ENCODE measurements at regions not wholly inside any gene's neighbourhood (a gene's known extent, or its start where the extent isn't known, plus 50 kb on each side); places are given as distances from the start of the nearest gene placed in this dataset.

GRCh38 chr6:115310156-115310555, 750.5 kb downstream of the FRK start:
- no peak for TF ChIP-seq TCF7L2 (IDR thresholded peaks at IDR 0.05; ENCODE audit: low read depth, low read length)
- no peak for TF ChIP-seq CTCF (IDR thresholded peaks at IDR 0.05)
- TF ChIP-seq SIN3A (IDR thresholded peaks at IDR 0.05; ENCODE audit: borderline replicate concordance, insufficient read depth, low read depth, low read length), result no peak
- no peak for TF ChIP-seq POLR2AphosphoS5 (IDR thresholded peaks at IDR 0.05; ENCODE audit: low read depth, low read length)
- TF ChIP-seq REST (IDR thresholded peaks at IDR 0.05; ENCODE audit: insufficient read depth in 1 of 2, low read depth in 2 of 2, low read length in 1 of 2), result no peak
- no peak overlapping the region for H3K27ac ChIP-seq (ENCODE audit: low read length)
- H3K4me1 ChIP-seq (ENCODE audit: control insufficient read depth, insufficient read depth, low read length), result no peaks in the 10 kb centered on the region
- no peaks in the 10 kb centered on the region for H3K36me3 ChIP-seq (ENCODE audit: control insufficient read depth, insufficient read depth, low read length)
- in situ Hi-C loops (cut with HindIII; ENCODE audit: low pct_unique_long_range_greater_than_20kb, low sequenced_read_pairs) (no loop called here), intact Hi-C loops (cut with micrococcal nuclease; ENCODE audit: unreplicated experiment) (no loop called here)
- POLR2A ChIA-PET, result no interaction called here
- no peaks in the 10 kb centered on the region for H3K27me3 ChIP-seq (ENCODE audit: control insufficient read depth, insufficient read depth, low read length)
- no peaks in the 10 kb centered on the region for H3K9me3 ChIP-seq (ENCODE audit: control insufficient read depth, insufficient read depth, low read depth, low read length)
- no TSS peak for BruUV-seq (replicated peaks)
- ATAC-seq (no peak), DNase-seq (ENCODE audit: low read depth, low spot score) (no peak)
- H3K4me3 ChIP-seq (ENCODE audit: low read depth in 2 of 2, low read length in 2 of 2), result no peak overlapping the region
- CTCF ChIA-PET, result no interaction called here

- no peaks in the 10 kb centered on the region for H3K9me3 ChIP-seq (ENCODE audit: control insufficient read depth, insufficient read depth, low read depth, low read length)
- ChIA-PET POLR2A (no interaction called here), CTCF (no interaction called here)
- DNase-seq (ENCODE audit: low read depth, low spot score) (no peak), ATAC-seq (no peak)
- no peaks in the 10 kb centered on the region for H3K27me3 ChIP-seq (ENCODE audit: control insufficient read depth, insufficient read depth, low read length)
- H3K36me3 ChIP-seq (ENCODE audit: control insufficient read depth, insufficient read depth, low read length), result no peaks in the 10 kb centered on the region
- in situ Hi-C loops (cut with HindIII; ENCODE audit: low pct_unique_long_range_greater_than_20kb, low sequenced_read_pairs), result no loop called here
- no TSS peak for BruUV-seq (replicated peaks)
- no peak for TF ChIP-seq SIN3A (IDR thresholded peaks at IDR 0.05; ENCODE audit: borderline replicate concordance, insufficient read depth, low read depth, low read length)
- TF ChIP-seq TCF7L2 (IDR thresholded peaks at IDR 0.05; ENCODE audit: low read depth, low read length), result no peak
- no peak for TF ChIP-seq POLR2AphosphoS5 (IDR thresholded peaks at IDR 0.05; ENCODE audit: low read depth, low read length)
- TF ChIP-seq CTCF (IDR thresholded peaks at IDR 0.05), result no peak
- TF ChIP-seq REST (IDR thresholded peaks at IDR 0.05; ENCODE audit: insufficient read depth in 1 of 2, low read depth in 2 of 2, low read length in 1 of 2), result no peak
- intact Hi-C loops (cut with micrococcal nuclease; ENCODE audit: unreplicated experiment), result no loop called here
- no peaks in the 10 kb centered on the region for H3K4me1 ChIP-seq (ENCODE audit: control insufficient read depth, insufficient read depth, low read length)
- no peak overlapping the region for H3K27ac ChIP-seq (ENCODE audit: low read length)
- H3K4me3 ChIP-seq (ENCODE audit: low read depth in 2 of 2, low read length in 2 of 2), result no peak overlapping the region
Measured at GRCh38 chr6:115302731-115303130, 758.0 kb downstream of the FRK start.
